ENCODE measurements at regions not wholly inside any gene's neighbourhood (a gene's known extent, or its start where the extent isn't known, plus 50 kb on each side); places are given as distances from the start of the nearest gene placed in this dataset.

- TF ChIP-seq REST (IDR thresholded peaks at IDR 0.05; ENCODE audit: borderline replicate concordance) (no peak), CTCF (IDR thresholded peaks at IDR 0.05; ENCODE audit: poor library complexity, severe bottlenecking) (no peak), EP300 (conservative IDR thresholded peaks at IDR 0.05; ENCODE audit: poor library complexity, severe bottlenecking) (no peak)
Observed at GRCh38 chr6:141117874-141118273, 1014.9 kb upstream of the GJE1 start.

Data from neural cell (in vitro differentiated cells).